HG02973 (cell line): ENCODE measurements at regions not wholly inside any gene's neighbourhood (a gene's known extent, or its start where the extent isn't known, plus 50 kb on each side); places are given as distances from the start of the nearest gene placed in this dataset.
"Not testable (repeated sequence)": the region's sequence is repeated elsewhere in the genome, so short reads cannot be mapped to it uniquely, and the experiment has no call there.

Source experiments
- ATAC-seq: cut with Tn5 transposase; IDR thresholded peaks from one replicate; pipeline ENCODE4 v1.9.1; 2021; ENCODE audit warnings: moderate library complexity; ENCODE audit not compliant: unreplicated experiment

DNA sequence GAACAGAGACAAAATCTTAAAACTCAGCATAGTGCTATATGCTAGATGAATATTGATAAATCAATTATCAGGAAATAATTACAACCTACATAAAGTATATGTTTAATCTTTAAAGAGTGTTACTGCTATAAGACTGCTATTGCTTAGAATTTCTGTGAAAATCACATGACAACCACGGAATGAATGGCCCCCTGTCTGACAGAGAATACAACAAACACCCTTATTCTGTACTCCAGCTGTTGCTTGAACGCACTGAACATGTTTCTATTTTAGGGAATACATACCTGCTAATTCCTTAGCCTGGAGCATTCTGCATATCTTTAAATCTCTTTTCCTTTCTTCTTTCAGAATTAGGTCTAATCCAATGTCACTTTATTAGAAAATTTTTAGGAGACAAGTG lies 452.4 kb upstream of the PHF14 start:
- ATAC-seq, result no peak

DNA sequence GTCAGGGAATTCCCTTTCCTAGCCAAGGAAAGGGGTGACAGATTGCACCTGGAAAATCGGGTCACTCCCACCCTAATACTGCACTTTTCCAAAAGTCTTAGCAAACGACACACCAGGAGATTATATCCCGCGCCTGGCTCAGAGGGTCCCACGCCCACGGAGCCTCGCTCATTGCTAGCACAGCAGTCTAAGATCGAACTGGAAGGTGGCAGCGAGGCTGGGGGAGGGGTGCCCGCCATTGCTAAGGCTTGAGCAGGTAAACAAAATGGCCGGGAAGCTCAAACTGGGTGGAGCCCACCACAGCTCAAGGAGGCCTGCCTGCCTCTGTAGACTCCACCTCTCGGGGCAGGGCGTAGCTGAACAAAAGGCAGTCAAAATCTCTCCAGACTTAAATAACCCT lies 440.2 kb upstream of the PHF14 start:
- not testable (repeated sequence) for ATAC-seq

DNA sequence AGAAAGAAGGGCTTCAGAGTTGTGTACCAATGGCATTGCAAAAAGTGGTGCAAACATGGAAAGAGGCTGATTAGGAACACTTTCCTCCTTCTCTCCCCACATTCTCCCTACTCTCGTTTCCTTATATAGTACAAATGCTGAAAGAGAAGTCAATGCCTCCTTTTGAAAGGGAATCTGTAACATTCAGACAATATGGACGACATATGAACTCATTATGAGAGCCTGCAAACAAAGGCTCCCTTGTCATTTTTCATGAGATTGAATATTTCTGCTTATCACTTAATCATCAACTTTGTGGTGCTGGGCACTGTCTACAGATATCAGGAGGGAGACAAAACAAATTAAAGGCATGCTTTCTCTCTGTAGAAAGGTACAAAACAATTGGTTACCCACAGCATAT lies 437.1 kb upstream of the PHF14 start:
- ATAC-seq, result no peak

DNA sequence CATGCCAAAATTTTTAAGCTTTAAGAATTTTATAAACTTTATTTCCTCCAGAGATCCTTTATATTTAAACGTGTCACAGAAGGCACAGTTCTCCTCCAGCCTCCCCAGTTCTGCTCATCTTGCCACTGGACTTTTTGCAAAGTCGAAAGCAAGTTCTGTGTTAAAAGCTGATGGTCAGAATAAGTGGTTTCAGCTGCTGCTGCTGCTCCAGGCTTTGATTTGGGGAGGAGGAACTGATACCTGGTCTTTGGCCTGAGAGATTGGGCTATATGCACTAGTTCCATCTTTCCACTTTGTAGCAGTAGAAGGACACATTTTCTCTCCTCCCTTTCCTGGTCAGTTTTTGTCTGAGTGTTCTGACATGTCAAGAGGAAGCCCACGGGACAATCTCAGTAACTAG lies 435.9 kb upstream of the PHF14 start:
- no peak for ATAC-seq

DNA sequence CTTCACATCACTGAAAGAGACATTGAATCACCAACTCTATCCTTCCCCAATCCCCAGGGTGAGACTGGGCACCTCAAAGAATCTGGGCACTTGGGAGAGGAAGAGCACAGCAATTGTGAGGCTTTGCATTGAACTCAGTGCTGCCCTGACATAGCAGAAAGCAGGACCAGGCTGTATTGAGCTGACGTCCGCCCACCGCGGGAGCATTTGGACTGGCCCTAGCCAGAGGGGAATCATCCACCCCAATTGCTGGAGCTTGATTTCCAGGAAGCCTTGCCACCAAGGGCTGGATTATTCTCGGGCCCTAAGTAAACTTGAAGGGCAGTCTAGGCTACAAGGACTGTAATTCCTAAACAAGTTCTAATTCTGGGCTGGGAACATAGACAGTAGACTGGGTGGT lies 416.3 kb upstream of the PHF14 start:
- ATAC-seq, result no peak

DNA sequence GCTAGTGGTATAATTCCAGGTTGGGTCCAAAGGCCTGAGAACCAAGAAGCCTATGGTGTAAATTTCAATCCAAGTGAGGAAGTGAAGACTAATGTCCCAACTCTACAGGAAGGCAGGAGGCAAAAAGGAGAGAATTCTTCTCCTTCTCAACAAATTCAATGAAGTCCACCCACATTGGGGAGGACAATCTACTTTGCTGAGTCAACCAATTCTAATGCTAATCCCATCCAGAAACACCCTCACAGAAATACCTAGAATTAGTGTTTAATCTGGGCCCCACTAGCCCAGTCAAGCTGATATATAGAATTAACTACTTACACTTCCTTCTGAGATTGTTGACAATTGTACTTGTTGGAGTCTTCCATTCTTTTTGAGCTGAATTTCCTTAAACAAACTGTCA lies 413.2 kb upstream of the PHF14 start:
- ATAC-seq, result no peak

DNA sequence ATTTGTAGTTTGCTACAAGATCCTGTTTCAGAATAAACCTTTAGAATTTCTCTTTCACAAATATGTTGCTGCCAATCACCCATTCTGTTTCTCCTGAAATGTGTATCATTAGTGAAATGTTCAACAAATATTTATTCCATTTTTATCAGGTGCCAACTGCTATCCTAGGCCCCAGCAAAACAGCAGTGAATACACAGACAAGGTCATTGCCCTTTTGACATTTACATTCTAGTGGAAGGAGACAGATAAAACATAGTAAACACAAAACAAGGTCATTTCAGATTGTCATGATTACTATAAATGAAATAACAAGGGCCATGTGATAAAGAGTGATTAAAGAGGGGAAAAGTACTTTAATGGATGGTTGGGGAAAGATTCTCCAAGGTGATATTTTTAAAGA lies 404.8 kb upstream of the PHF14 start:
- ATAC-seq, result no peak

DNA sequence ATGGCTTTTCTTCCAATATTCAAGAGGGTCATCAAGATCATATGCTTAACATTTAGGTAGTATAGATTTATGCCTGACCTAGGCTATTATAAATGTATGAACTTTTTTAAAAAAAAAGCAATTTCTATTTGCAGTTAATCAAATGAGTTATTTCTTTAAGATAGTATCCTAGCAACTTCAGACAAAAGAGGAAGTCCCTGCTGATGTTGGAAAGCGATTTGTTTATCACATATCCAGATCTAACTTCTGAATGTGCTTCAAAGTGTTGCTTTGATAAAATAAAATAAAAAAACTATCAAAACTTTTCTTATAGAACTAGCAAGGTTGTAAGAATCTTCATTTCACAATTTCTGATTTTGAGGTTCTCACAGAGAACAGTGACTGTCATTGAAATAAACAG lies 401.9 kb upstream of the PHF14 start:
- no peak for ATAC-seq

DNA sequence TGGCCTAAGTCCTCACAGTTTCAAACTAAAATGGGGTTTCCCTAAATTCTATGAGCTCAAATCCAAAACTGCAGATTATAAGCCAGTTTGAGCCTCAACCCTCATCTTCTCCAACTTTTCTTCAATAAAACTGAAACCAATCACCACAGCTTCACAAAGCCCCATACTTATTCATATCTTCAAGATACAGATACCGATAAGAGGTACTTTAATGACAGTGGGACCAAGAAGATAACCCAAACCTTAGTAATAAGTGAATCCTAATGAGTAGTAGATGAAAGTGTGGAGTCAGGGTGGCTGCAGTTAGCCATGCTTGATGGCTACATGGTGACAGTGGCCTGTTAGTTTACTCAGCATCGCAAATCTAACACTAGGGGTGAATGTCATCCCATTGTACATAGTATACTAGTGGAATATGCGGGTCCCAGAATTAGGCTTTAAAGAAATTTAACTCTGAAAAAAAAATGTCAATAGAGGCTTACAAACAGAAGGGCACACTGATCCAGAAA lies 395.8 kb upstream of the PHF14 start:
- ATAC-seq, result no peak

DNA sequence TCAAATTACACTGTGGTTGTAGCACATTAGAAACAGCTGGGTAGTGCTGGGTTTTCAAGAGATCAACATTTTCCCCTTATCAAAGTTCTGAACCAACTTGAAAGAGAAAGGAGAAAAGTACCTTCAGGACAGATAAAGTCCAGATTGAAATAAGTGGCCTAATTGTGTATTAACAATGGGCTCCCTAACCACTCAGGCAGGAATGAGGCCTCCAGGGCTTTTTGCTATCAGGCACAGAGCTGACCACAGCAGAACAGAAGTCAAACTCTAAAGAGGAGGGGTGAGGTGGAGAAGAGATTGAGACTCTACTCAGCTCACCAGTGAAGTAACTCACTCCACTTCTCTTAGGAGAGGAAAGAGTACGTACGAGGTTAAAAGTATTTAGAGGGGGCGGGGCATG lies 394.1 kb upstream of the PHF14 start:
- no peak for ATAC-seq

DNA sequence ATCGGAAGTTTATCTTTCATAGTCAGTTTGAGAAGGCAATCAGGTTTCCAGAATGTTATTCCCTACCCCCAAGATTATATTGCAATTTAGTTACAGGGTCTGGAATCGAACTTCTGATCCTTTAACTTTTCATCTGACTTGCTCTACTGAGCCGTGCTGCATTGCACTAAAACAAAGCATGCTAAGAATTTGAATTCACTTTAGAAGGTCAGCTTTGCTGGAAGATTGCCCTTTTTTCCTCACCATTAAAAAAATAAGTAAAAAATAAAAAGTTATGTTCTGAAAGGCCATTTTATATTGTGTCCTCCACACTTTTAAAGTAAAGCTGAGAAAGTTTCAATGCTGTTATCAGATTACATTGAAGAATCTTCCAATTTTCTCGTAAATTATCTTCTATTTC lies 388.8 kb upstream of the PHF14 start:
- ATAC-seq, result no peak

DNA sequence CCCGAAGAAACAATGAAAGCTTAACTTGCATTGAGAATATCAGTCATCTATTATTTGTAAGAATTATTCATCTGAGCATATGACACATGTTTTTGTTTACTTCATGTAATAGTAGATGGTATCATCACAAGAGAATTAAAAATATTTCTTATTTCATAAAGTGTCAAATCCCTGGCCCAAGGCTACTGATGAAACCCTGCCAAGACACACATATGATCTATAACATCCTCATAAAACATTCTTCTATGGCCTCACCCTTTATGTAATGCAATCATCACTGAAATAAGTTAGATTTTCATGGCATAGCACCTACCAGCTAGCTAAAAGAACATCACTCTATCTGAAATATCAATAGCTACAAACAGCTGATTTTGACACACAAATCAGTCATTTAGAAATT lies 385.6 kb upstream of the PHF14 start:
- ATAC-seq, result no peak

DNA sequence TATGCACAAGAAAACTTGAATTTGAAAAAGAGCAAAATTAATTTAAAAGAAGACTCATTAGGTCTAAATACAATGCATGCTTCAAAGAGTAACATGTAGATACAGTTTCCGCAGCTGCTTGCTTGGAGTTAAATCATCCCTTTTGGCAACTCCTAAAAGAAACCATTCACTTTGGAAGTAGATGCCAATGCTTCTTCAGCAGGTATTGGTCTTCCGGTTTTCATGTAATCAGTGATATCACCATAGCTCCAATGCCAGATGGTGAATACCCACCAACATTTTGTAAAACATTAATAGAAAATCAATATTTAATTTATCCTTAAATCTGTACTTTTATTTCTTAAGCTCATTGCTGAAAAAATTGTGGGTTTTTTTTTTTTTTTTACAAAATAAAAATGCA lies 381.1 kb upstream of the PHF14 start:
- no peak for ATAC-seq

DNA sequence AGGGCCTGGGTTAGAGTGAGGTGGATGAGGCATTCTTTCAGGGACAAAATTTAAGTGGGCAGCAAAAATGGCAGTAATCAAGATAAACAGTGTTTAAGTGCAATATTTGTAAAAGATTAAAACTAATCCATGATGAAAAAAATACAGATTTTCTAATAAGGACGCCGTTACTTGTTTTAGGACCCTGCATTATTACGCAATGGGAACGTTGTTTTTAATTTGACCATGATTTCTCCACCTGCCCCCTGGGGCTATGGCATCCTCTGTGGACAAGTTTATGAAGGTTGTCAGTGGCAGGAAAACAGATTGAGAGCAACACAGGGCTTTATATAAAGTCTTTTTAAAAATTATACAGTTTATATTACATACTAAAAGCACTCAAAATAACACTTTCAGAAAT lies 380.6 kb upstream of the PHF14 start:
- ATAC-seq, result no peak

DNA sequence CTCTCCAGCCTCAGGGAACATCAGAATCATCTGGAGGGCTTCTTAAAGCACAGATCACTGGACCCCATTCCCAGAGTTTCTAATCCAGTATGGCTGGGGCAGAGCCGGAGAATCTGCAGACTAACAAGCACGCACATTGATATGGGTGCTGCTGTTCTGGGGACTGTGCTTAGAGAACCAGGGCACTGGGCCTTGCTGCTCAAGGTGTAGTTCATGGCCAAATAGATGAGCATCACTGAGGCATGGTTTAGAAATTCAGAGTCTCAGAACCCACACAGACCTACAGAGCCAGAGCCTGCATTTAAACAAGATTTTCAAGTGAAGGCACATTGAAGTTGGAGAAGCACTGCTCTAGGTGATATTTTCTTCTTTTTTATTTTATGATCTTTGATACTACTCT lies 376.8 kb upstream of the PHF14 start:
- ATAC-seq, result no peak

DNA sequence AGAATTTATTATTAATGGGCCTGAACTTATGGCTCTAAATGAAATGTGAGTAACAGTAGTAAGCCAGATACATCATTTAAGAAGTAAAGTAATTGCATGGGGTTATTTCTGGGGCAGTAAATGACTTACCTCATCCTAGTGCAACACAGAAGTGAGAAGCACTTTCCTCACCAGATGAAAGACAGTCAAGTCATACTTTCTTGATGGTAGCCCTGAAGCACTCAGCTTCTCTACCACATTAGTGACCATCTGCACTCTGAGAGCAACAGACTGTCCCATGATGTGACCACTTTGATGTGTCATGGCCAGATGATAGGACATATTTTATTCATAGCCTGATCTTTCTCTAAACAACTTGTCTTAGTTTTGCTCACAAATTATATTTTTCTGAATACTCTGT lies 369.5 kb upstream of the PHF14 start:
- no peak for ATAC-seq

DNA sequence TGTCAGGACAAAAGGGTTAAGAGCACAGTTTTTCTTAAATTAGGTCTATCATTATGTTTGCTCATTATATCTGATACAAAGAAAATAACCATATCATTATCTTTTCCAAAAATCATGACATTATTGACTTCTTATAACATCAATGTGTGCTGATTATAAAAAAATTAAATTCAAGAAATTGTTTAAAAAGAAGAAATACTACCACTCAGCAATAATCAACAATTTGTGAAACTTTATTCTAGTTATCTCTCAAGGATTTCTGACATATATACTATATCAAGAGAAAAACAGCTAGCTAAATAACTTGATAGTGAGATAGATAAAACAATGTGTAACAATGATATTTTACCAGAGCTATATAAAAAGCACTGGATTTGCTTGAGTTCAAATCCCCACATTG lies 360.7 kb upstream of the PHF14 start:
- ATAC-seq, result no peak

DNA sequence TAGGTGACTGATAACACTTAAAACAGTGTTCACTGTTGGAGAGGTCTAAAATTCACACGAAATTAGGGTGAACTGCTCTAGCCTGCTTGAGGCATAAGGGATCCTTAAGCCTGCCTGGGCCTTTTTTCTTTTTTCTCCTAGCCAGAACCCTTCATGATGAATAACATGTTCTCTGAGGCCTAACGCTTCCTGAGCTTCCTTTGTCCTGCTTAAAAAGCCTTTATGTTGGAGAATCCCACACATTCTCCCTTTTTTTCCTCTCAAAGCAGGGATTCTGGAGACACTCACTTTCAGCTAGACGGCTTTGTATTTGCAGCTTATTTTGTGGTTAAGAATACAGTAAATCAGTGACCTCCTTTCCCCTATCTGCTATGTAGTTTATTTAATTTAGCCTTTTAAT lies 354.7 kb upstream of the PHF14 start:
- ATAC-seq, result no peak

DNA sequence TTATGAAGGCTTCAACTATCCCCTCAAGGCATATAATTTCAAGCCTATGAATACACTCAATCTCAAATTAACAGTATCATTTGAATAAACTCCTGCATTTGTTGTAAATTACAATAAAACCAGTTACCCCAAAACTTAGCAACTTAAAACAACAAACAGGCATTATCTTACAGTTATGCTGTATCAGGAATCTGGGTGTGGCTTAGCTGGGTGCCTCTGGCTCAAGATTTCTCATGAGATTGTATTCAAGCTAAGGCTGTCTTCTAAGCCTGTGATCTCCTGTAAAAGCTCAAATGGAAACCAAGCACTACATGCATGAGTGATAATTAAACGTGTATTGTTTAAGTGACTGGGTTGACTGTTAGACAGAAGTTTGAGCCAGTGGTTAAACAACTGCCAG lies 341.0 kb upstream of the PHF14 start:
- ATAC-seq, result no peak

DNA sequence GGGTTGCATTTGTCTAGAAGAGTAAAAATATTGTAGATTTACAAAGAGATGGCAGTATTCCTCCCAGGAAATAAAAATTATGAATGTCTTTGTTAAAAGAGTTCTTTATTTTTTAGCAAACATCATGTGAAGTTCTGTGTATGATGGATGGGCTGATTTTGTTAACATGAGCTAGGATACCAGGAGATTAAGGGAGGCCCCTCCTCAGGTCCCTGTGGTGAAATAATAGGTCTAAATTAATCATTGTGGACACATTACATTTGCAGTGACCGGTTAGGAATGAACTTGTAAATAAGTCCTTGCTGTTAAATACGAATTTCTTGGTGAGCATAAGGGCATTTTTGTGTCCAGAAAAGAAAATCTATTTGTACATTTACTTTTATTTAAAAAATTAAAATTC lies 339.4 kb upstream of the PHF14 start:
- no peak for ATAC-seq

DNA sequence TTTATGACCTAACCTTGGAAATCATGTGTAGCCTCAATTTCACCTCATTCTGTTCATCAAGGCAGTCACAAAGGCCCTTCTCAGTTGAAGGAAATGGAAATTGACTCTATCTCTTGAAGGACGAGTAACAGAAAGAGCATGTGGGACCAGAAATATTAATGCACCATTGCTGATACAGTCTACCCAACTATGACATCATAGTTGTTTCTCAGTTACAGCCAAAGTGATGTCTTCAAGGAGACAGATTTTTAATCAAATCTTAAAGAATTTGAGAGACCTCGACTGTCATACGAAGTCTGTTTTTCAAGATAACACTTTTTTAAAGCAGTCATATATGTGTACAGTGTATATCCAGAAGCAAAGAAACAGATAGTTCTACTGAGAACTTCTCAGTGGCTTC lies 335.7 kb upstream of the PHF14 start:
- ATAC-seq, result no peak

DNA sequence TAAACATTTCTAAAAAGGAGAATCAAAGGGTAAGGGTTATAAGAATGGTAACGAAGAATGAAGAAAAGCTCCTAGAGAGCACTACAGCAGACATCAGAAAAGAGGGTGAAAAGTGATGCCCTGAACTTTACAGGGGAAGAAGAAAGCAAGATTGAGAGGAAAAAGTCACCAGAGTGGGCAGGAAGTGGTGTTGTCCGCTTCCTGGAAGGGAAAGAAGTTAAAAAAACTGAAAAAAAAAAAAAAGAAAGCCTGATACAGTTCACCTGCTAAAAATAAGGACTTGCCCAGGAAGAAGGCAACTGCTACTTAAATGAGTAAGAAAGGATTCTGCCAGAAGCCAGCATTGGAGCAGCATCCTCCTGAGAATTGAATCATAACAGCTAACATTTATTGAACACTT lies 330.1 kb upstream of the PHF14 start:
- ATAC-seq, result no peak

DNA sequence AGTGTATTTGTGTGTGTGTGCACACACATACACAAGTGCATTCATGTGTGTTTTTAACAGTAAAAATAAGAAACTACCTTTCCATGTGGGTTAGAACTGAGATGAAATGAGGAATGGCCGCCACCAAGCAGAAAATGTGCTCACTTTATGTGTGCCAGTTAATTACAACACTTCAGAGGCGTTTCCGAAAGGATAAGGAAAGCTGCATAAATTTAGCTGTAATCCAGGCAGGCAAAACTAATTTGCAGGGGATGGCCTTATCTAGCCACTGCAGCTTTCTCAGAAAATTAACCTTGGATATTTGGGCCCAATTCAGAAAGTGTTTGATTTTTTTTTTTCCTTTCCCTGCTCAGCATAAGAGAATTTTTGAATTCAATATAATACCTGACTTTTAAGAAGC lies 328.8 kb upstream of the PHF14 start:
- no peak for ATAC-seq

DNA sequence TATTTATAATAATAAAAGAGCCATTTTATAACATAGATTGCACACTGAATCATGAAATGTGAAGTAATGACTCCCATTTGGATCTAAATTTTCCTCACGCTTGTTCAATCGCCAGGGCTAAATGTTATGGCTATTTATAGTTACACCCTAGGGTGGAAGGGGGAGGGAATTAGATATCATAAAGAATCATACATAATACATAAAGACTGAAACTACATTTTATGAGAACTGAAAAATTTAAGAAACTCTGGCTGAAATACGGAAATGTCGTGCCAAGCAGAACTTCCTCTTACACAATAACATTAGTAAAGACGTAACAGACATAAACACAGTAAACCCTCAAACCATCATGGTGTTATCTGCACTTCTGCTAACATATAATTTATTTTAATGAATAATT lies 327.5 kb upstream of the PHF14 start:
- ATAC-seq, result no peak
